ENCODE measurements at regions not wholly inside any gene's neighbourhood (a gene's known extent, or its start where the extent isn't known, plus 50 kb on each side); places are given as distances from the start of the nearest gene placed in this dataset.

DNA sequence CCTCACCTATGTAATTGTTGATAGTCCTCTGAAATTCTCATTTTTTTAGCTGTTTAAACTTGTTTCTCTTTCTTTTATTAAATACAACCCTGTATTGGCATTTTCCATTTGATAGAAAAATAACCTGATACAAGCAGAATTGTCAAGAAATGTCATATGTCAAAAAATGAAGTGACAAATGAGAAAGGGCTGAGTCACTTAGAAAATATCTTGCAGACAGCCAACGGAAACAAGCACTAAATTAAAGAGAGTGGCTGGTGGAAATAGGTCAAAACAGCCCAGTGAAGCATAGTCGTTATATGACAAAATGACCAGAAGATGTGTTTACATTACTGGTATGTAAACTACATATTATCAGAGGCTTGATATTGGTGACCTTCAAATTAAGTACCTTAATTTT, 484.4 kb downstream of the PLA2G4A start:
- H3K4me3 Mint-ChIP-seq = no peak overlapping the region
- H3K36me3 Mint-ChIP-seq (ENCODE audit: low read depth) = no peaks in the 10 kb centered on the region
- H3K4me1 Mint-ChIP-seq = no peaks in the 10 kb centered on the region

More for the DNA sequence above, 484.4 kb downstream of the PLA2G4A start:
- H3F3A ChIP-seq (replicated peaks; ENCODE audit: low read depth) = no peaks in the 10 kb centered on the region
- no peaks in the 10 kb centered on the region for H4K20me1 ChIP-seq (replicated peaks; ENCODE audit: insufficient read depth)
- H3K36me3 ChIP-seq (ENCODE audit: insufficient read depth) = no peaks in the 10 kb centered on the region
- no peak for DNase-seq (ENCODE audit: low spot score)
- Mint-ChIP-seq H3K27me3 (ENCODE audit: insufficient read depth, low read depth, poor library complexity) (no peaks in the 10 kb centered on the region), H3K27ac (no peak overlapping the region), H3K9me3 (no peaks in the 10 kb centered on the region)
- H2AFZ ChIP-seq = no peak overlapping the region
- no peak for ATAC-seq
- no peaks in the 10 kb centered on the region for H3K9me2 ChIP-seq (ENCODE audit: insufficient read depth)
- no peak overlapping the region for H3K27ac ChIP-seq (ENCODE audit: low read depth)
- H3K4me3 ChIP-seq = no peak overlapping the region
- no peak overlapping the region for H3K4me2 ChIP-seq
- no peaks in the 10 kb centered on the region for H3K4me1 ChIP-seq (ENCODE audit: insufficient read depth)
- no peaks in the 10 kb centered on the region for H3K27me3 ChIP-seq (ENCODE audit: insufficient read depth)
- TF ChIP-seq REST (IDR thresholded peaks at IDR 0.05; ENCODE audit: unreplicated experiment) (no peak), POLR2AphosphoS5 (IDR thresholded peaks at IDR 0.05; ENCODE audit: low read depth) (no peak), ETS1 (IDR thresholded peaks at IDR 0.05) (no peak), ZNF331 (CRISPR knock-in tag; IDR thresholded peaks at IDR 0.05; ENCODE audit: low read depth) (no peak), NANOG (IDR thresholded peaks at IDR 0.05; ENCODE audit: borderline replicate concordance) (no peak), CREB1 (CRISPR knock-in tag; IDR thresholded peaks at IDR 0.05; ENCODE audit: low read depth) (no peak), EZH2 (IDR thresholded peaks at IDR 0.05; ENCODE audit: low read depth, unreplicated experiment) (no peak)
- TF ChIP-seq, protein P1, sequence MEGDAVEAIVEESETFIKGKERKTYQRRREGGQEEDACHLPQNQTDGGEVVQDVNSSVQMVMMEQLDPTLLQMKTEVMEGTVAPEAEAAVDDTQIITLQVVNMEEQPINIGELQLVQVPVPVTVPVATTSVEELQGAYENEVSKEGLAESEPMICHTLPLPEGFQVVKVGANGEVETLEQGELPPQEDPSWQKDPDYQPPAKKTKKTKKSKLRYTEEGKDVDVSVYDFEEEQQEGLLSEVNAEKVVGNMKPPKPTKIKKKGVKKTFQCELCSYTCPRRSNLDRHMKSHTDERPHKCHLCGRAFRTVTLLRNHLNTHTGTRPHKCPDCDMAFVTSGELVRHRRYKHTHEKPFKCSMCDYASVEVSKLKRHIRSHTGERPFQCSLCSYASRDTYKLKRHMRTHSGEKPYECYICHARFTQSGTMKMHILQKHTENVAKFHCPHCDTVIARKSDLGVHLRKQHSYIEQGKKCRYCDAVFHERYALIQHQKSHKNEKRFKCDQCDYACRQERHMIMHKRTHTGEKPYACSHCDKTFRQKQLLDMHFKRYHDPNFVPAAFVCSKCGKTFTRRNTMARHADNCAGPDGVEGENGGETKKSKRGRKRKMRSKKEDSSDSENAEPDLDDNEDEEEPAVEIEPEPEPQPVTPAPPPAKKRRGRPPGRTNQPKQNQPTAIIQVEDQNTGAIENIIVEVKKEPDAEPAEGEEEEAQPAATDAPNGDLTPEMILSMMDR (conservative IDR thresholded peaks at IDR 0.05; ENCODE audit: low read depth in 2 of 2) = no peak
- TF ChIP-seq, protein P2, sequence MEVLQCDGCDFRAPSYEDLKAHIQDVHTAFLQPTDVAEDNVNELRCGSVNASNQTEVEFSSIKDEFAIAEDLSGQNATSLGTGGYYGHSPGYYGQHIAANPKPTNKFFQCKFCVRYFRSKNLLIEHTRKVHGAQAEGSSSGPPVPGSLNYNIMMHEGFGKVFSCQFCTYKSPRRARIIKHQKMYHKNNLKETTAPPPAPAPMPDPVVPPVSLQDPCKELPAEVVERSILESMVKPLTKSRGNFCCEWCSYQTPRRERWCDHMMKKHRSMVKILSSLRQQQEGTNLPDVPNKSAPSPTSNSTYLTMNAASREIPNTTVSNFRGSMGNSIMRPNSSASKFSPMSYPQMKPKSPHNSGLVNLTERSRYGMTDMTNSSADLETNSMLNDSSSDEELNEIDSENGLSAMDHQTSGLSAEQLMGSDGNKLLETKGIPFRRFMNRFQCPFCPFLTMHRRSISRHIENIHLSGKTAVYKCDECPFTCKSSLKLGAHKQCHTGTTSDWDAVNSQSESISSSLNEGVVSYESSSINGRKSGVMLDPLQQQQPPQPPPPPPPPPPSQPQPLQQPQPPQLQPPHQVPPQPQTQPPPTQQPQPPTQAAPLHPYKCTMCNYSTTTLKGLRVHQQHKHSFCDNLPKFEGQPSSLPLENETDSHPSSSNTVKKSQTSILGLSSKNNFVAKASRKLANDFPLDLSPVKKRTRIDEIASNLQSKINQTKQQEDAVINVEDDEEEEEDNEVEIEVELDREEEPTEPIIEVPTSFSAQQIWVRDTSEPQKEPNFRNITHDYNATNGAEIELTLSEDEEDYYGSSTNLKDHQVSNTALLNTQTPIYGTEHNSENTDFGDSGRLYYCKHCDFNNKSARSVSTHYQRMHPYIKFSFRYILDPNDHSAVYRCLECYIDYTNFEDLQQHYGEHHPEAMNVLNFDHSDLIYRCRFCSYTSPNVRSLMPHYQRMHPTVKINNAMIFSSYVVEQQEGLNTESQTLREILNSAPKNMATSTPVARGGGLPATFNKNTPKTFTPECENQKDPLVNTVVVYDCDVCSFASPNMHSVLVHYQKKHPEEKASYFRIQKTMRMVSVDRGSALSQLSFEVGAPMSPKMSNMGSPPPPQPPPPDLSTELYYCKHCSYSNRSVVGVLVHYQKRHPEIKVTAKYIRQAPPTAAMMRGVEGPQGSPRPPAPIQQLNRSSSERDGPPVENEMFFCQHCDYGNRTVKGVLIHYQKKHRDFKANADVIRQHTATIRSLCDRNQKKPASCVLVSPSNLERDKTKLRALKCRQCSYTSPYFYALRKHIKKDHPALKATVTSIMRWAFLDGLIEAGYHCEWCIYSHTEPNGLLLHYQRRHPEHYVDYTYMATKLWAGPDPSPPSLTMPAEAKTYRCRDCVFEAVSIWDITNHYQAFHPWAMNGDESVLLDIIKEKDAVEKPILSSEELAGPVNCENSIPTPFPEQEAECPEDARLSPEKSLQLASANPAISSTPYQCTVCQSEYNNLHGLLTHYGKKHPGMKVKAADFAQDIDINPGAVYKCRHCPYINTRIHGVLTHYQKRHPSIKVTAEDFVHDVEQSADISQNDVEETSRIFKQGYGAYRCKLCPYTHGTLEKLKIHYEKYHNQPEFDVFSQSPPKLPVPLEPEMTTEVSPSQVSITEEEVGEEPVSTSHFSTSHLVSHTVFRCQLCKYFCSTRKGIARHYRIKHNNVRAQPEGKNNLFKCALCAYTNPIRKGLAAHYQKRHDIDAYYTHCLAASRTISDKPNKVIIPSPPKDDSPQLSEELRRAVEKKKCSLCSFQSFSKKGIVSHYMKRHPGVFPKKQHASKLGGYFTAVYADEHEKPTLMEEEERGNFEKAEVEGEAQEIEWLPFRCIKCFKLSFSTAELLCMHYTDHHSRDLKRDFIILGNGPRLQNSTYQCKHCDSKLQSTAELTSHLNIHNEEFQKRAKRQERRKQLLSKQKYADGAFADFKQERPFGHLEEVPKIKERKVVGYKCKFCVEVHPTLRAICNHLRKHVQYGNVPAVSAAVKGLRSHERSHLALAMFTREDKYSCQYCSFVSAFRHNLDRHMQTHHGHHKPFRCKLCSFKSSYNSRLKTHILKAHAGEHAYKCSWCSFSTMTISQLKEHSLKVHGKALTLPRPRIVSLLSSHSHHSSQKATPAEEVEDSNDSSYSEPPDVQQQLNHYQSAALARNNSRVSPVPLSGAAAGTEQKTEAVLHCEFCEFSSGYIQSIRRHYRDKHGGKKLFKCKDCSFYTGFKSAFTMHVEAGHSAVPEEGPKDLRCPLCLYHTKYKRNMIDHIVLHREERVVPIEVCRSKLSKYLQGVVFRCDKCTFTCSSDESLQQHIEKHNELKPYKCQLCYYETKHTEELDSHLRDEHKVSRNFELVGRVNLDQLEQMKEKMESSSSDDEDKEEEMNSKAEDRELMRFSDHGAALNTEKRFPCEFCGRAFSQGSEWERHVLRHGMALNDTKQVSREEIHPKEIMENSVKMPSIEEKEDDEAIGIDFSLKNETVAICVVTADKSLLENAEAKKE (CRISPR knock-in tag; IDR thresholded peaks at IDR 0.05) = no peak
- H3K79me2 ChIP-seq (replicated peaks; ENCODE audit: insufficient read depth) = no peaks in the 10 kb centered on the region

Data from GM23338 (cell line).